Trophoblast cell (in vitro differentiated cells and primary cell): ENCODE measurements at regions not wholly inside any gene's neighbourhood (a gene's known extent, or its start where the extent isn't known, plus 50 kb on each side); places are given as distances from the start of the nearest gene placed in this dataset.
"Not testable (repeated sequence)": the region's sequence is repeated elsewhere in the genome, so short reads cannot be mapped to it uniquely, and the experiment has no call there.

Experiments
- DNase-seq, 2 donors: peaks; one replicate each; pipeline ENCODE4 v3.0.0-alpha.2; 2016
- H2AFZ ChIP-seq: 2 replicates; pipeline ENCODE4 v1.6.1; 2013; ENCODE audit warnings: low read length, moderate library complexity, mild to moderate bottlenecking; ENCODE audit not compliant: insufficient read depth, poor library complexity
- H2AK5ac ChIP-seq: 2 replicates; pipeline ENCODE4 v1.6.1; 2013; ENCODE audit warnings: mild to moderate bottlenecking, low read length
- H2BK120ac ChIP-seq: 2 replicates; pipeline ENCODE4 v1.6.1; 2013; ENCODE audit warnings: low read length, mild to moderate bottlenecking, moderate library complexity; ENCODE audit not compliant: insufficient read depth, poor library complexity
- H2BK12ac ChIP-seq: 2 replicates; pipeline ENCODE4 v1.6.1; 2013; ENCODE audit warnings: mild to moderate bottlenecking, low read length, moderate library complexity
- H2BK5ac ChIP-seq: 2 replicates; pipeline ENCODE4 v1.6.1; 2013; ENCODE audit warnings: low read length, low read depth, moderate library complexity, mild to moderate bottlenecking; ENCODE audit not compliant: poor library complexity
- H3K14ac ChIP-seq: 2 replicates; pipeline ENCODE4 v1.6.1; 2013; ENCODE audit warnings: mild to moderate bottlenecking, low read length
- H3K18ac ChIP-seq: 2 replicates; pipeline ENCODE4 v1.6.1; 2013; ENCODE audit warnings: mild to moderate bottlenecking, low read length
- H3K23ac ChIP-seq: 2 replicates; pipeline ENCODE4 v1.6.1; 2013; ENCODE audit warnings: low read length
- H3K27ac ChIP-seq: 2 replicates; pipeline ENCODE4 v1.5.1; 2013; ENCODE audit warnings: low read depth, mild to moderate bottlenecking, inconsistent platforms, low read length, moderate library complexity
- H3K27me3 ChIP-seq: 2 replicates; pipeline ENCODE4 v1.6.1; 2013; ENCODE audit warnings: inconsistent platforms, mild to moderate bottlenecking, low read length, moderate library complexity; ENCODE audit not compliant: insufficient read depth
- H3K36me3 ChIP-seq, 2 experiments: 1 replicate in 1 of 2; 2 replicates in 1 of 2; pipeline ENCODE4 v1.6.1; 2013; ENCODE audit warnings: low read length in 2 of 2, mild to moderate bottlenecking in 2 of 2, moderate library complexity in 1 of 2; ENCODE audit not compliant: insufficient read depth in 2 of 2, control insufficient read depth in 1 of 2
- H3K4ac ChIP-seq: 2 replicates; pipeline ENCODE4 v1.6.1; 2013; ENCODE audit warnings: low read depth, mild to moderate bottlenecking, low read length, moderate library complexity
- H3K4me1 ChIP-seq, 2 experiments: 1 replicate in 1 of 2; 2 replicates in 1 of 2; pipeline ENCODE4 v1.6.1; 2013; ENCODE audit warnings: low read length in 2 of 2, mild to moderate bottlenecking in 2 of 2, moderate library complexity in 1 of 2; ENCODE audit not compliant: insufficient read depth in 2 of 2, control insufficient read depth in 1 of 2
- H3K4me2 ChIP-seq: 2 replicates; pipeline ENCODE4 v1.6.1; 2013; ENCODE audit warnings: inconsistent platforms, mild to moderate bottlenecking, low read length, moderate library complexity
- H3K4me3 ChIP-seq: 2 replicates; pipeline ENCODE4 v1.5.1; 2013; ENCODE audit warnings: mild to moderate bottlenecking, low read depth, low read length, inconsistent platforms
- H3K79me1 ChIP-seq: one replicate; pipeline ENCODE4 v1.6.1; 2013; ENCODE audit warnings: low read length
- H3K79me2 ChIP-seq: 2 replicates; pipeline ENCODE4 v1.6.1; 2013; ENCODE audit warnings: low read length, mild to moderate bottlenecking; ENCODE audit not compliant: control insufficient read depth, insufficient read depth, poor library complexity
- H3K9ac ChIP-seq: 2 replicates; pipeline ENCODE4 v1.6.1; 2013; ENCODE audit warnings: mild to moderate bottlenecking, low read length
- H3K9me3 ChIP-seq: 2 replicates; pipeline ENCODE4 v1.6.1; 2013; ENCODE audit warnings: low read depth, mild to moderate bottlenecking, control low read depth, inconsistent platforms, low read length; ENCODE audit not compliant: insufficient read depth
- H4K12ac ChIP-seq: 2 replicates; pipeline ENCODE4 v1.6.1; 2013; ENCODE audit warnings: low read depth, mild to moderate bottlenecking, low read length, moderate library complexity
- H4K8ac ChIP-seq: 2 replicates; pipeline ENCODE4 v1.6.1; 2013; ENCODE audit warnings: low read depth, mild to moderate bottlenecking, low read length, moderate library complexity
- H4K91ac ChIP-seq: one replicate; pipeline ENCODE4 v1.6.1; 2013; ENCODE audit warnings: low read depth, mild to moderate bottlenecking, low read length, moderate library complexity
- WGBS: extraction: QIAGEN DNeasy Blood & Tissue Kit; methylation state at CpG from one replicate; pipeline ENCODE4 v1.1.7; 2013; ENCODE audit warnings: missing lambda C conversion rate; ENCODE audit not compliant: insufficient read length, insufficient coverage; ENCODE audit errors: extremely low coverage; 5-methylcytosine and 5-hydroxymethylcytosine counted together

- not testable (repeated sequence) for H3K4me3 ChIP-seq, H2BK120ac ChIP-seq, H3K27ac ChIP-seq, H3K79me1 ChIP-seq, H4K91ac ChIP-seq, H3K4me2 ChIP-seq, H3K18ac ChIP-seq, H2AFZ ChIP-seq, H2AK5ac ChIP-seq, H3K23ac ChIP-seq, H2BK5ac ChIP-seq, H3K4me1 ChIP-seq, H4K12ac ChIP-seq, H3K27me3 ChIP-seq, H3K4ac ChIP-seq, H3K36me3 ChIP-seq, DNase-seq, H3K9ac ChIP-seq, H3K14ac ChIP-seq, H4K8ac ChIP-seq, H2BK12ac ChIP-seq, H3K79me2 ChIP-seq
- H3K9me3 ChIP-seq = peaks cover 77% of the 10 kb centered on the region
- no CpG with 5 or more reads among the region's 6 CpGs for whole genome bisulfite sequencing
Measured at GRCh38 chr15:25248087-25248486, 190.7 kb downstream of the UBE3A start.

- no peak overlapping the region for H3K4me2 ChIP-seq
- no peak overlapping the region for H3K14ac ChIP-seq
- no peak overlapping the region for H4K91ac ChIP-seq
- H2AFZ ChIP-seq = no peak overlapping the region
- H3K27me3 ChIP-seq = peaks cover 2% of the 10 kb centered on the region
- no peak overlapping the region for H3K4me3 ChIP-seq
- no peaks in the 10 kb centered on the region for H3K4me1 ChIP-seq
- no peak overlapping the region for H2BK12ac ChIP-seq
- no peak overlapping the region for H3K23ac ChIP-seq
- DNase-seq = no peak
- WGBS = no CpG with 5 or more reads among the region's 8 CpGs
- no peak overlapping the region for H3K4ac ChIP-seq
- no peaks in the 10 kb centered on the region for H3K79me2 ChIP-seq
- no peak overlapping the region for H2AK5ac ChIP-seq
- peaks cover 73% of the 10 kb centered on the region for H3K9me3 ChIP-seq
- H3K79me1 ChIP-seq = no peaks in the 10 kb centered on the region
- no peak overlapping the region for H4K12ac ChIP-seq
- H2BK5ac ChIP-seq = no peak overlapping the region
- no peak overlapping the region for H4K8ac ChIP-seq
- H3K27ac ChIP-seq = no peak overlapping the region
- no peak overlapping the region for H3K18ac ChIP-seq
- H3K36me3 ChIP-seq = no peaks in the 10 kb centered on the region
- H3K9ac ChIP-seq = no peak overlapping the region
- H2BK120ac ChIP-seq = no peak overlapping the region
Measured at GRCh38 chr15:25248583-25249235, 190.1 kb downstream of the UBE3A start.

- Histone ChIP-seq H3K9ac (no peak overlapping the region), H3K27ac (no peak overlapping the region), H2AFZ (no peak overlapping the region), H3K9me3 (peaks cover 68% of the 10 kb centered on the region), H3K18ac (no peak overlapping the region), H3K4me2 (no peak overlapping the region), H2BK12ac (no peak overlapping the region), H2BK5ac (no peak overlapping the region), H4K91ac (no peak overlapping the region), H4K8ac (no peak overlapping the region), H3K27me3 (peaks cover 2% of the 10 kb centered on the region), H4K12ac (no peak overlapping the region), H3K14ac (no peak overlapping the region), H3K4ac (no peak overlapping the region), H3K23ac (no peak overlapping the region), H3K79me2 (no peaks in the 10 kb centered on the region), H3K36me3 (no peaks in the 10 kb centered on the region), H2AK5ac (no peak overlapping the region), H3K4me1 (no peaks in the 10 kb centered on the region), H3K79me1 (no peaks in the 10 kb centered on the region), H3K4me3 (no peak overlapping the region), H2BK120ac (no peak overlapping the region)
- DNase-seq = no peak
- WGBS = no CpG with 5 or more reads among the region's 13 CpGs
Measured at GRCh38 chr15:25249236-25250010, 189.4 kb downstream of the UBE3A start.

- Histone ChIP-seq H3K14ac (no peak overlapping the region), H2BK12ac (no peak overlapping the region), H2BK120ac (no peak overlapping the region), H3K79me2 (no peaks in the 10 kb centered on the region), H4K12ac (no peak overlapping the region), H2AK5ac (no peak overlapping the region), H3K27ac (no peak overlapping the region), H3K9ac (no peak overlapping the region), H3K4me1 (no peaks in the 10 kb centered on the region), H4K91ac (no peak overlapping the region), H3K9me3 (peaks cover 63% of the 10 kb centered on the region), H2BK5ac (no peak overlapping the region), H4K8ac (no peak overlapping the region), H3K4me3 (no peak overlapping the region), H3K79me1 (no peaks in the 10 kb centered on the region), H3K27me3 (peaks cover 2% of the 10 kb centered on the region), H3K4ac (no peak overlapping the region), H3K18ac (no peak overlapping the region), H3K36me3 (no peaks in the 10 kb centered on the region), H3K23ac (no peak overlapping the region), H2AFZ (no peak overlapping the region), H3K4me2 (no peak overlapping the region)
- no peak for DNase-seq
- no CpG with 5 or more reads among the region's 5 CpGs for WGBS
Measured at GRCh38 chr15:25250011-25250596, 188.7 kb downstream of the UBE3A start.
